NT2/D1 (cell line): ENCODE measurements at regions not wholly inside any gene's neighbourhood (a gene's known extent, or its start where the extent isn't known, plus 50 kb on each side); places are given as distances from the start of the nearest gene placed in this dataset.

ENCODE experiments used
- SUZ12 ChIP-seq: IDR thresholded peaks from 2 replicates; pipeline ENCODE4 v1.6.1; 2011; ENCODE audit not compliant: insufficient read length, insufficient read depth; ENCODE audit errors: extremely low read depth
- YY1 ChIP-seq: IDR thresholded peaks from 2 replicates; pipeline ENCODE4 v1.6.1; 2011; ENCODE audit not compliant: insufficient read length, insufficient read depth

DNA sequence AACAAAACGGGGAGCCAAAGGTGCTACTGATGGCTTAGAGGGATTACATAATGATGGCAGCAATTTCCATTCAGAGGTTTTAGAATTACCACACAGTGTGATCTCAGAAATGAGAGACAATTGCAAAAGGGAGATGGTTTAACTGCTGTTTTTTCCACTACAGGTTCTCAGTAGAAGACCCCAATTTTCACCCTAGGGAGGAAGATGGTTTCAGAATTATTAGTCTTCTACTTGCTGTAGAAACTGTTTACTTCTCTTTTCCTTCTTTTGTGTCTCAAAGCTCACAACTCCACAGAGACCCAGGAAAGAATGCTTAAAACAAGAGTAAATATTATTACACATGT is 226.5 kb downstream of the INHBA start:
- TF ChIP-seq YY1 (no peak), SUZ12 (no peak)
